Activated CD4-positive, CD25-positive, alpha-beta regulatory T cell treated with anti-CD3 and anti-CD28 coated beads, Interleukin-2, amount 50 U/mL, for 24 hours (primary cell): ENCODE measurements at regions not wholly inside any gene's neighbourhood (a gene's known extent, or its start where the extent isn't known, plus 50 kb on each side); places are given as distances from the start of the nearest gene placed in this dataset.

ENCODE experiments used
- ATAC-seq, 2 donors: fragments of 150-1000 bp; cut with Tn5 transposase; one replicate each; pipeline ENCODE4 v1.10.0; 2021; ENCODE audit warnings: mild to moderate bottlenecking in 1 of 2, moderate library complexity in 1 of 2

- ATAC-seq: no peak
These were observed 559.0 kb upstream of the MEF2C start for GRCh38 chr5:89441965-89442364.

- no peak for ATAC-seq
These were observed 557.7 kb upstream of the MEF2C start for GRCh38 chr5:89440670-89441069.

- ATAC-seq: no peak
These were observed 554.8 kb upstream of the MEF2C start for GRCh38 chr5:89437450-89438435.

- ATAC-seq: no peak
These were observed 553.5 kb upstream of the MEF2C start for GRCh38 chr5:89436464-89436863.

- ATAC-seq: no peak
These were observed 552.4 kb upstream of the MEF2C start for GRCh38 chr5:89435347-89435746.

- no peak for ATAC-seq
These were observed 545.6 kb upstream of the MEF2C start for GRCh38 chr5:89428624-89429023.

GRCh38 chr5:89425062-89425461, 542.1 kb upstream of the MEF2C start:
- ATAC-seq: no peak

GRCh38 chr5:89421035-89421434, 538.1 kb upstream of the MEF2C start:
- no peak for ATAC-seq

GRCh38 chr5:89418407-89419085, 535.6 kb upstream of the MEF2C start:
- no peak for ATAC-seq

GRCh38 chr5:89417990-89418389, 535.0 kb upstream of the MEF2C start:
- ATAC-seq: no peak

- ATAC-seq: no peak
These were observed 534.5 kb upstream of the MEF2C start for GRCh38 chr5:89417515-89417914.

- ATAC-seq: no peak
These were observed 528.9 kb upstream of the MEF2C start for GRCh38 chr5:89411891-89412290.

GRCh38 chr5:89407054-89407453, 524.1 kb upstream of the MEF2C start:
- ATAC-seq: no peak

- ATAC-seq: no peak
These were observed 518.7 kb upstream of the MEF2C start for GRCh38 chr5:89401659-89402058.

GRCh38 chr5:89401012-89401411, 518.0 kb upstream of the MEF2C start:
- no peak for ATAC-seq

- ATAC-seq: no peak
These were observed 516.6 kb upstream of the MEF2C start for GRCh38 chr5:89399548-89399947.

- no peak for ATAC-seq
These were observed 514.1 kb upstream of the MEF2C start for GRCh38 chr5:89397096-89397495.

- no peak for ATAC-seq
These were observed 513.4 kb upstream of the MEF2C start for GRCh38 chr5:89396278-89396954.

GRCh38 chr5:89395111-89395510, 512.1 kb upstream of the MEF2C start:
- ATAC-seq: no peak

- ATAC-seq: no peak
These were observed 505.9 kb upstream of the MEF2C start for GRCh38 chr5:89388872-89389271.

GRCh38 chr5:89384391-89384790, 501.4 kb upstream of the MEF2C start:
- no peak for ATAC-seq

- no peak for ATAC-seq
These were observed 497.7 kb upstream of the MEF2C start for GRCh38 chr5:89380635-89381034.

GRCh38 chr5:89377767-89378455, 494.9 kb upstream of the MEF2C start:
- ATAC-seq: no peak
